ENCODE measurements at regions not wholly inside any gene's neighbourhood (a gene's known extent, or its start where the extent isn't known, plus 50 kb on each side); places are given as distances from the start of the nearest gene placed in this dataset.

- no peak for DNase-seq
These were observed 135.3 kb upstream of the TENM3 start for GRCh38 chr4:182107931-182108330.

- no peak for DNase-seq
These were observed 131.6 kb upstream of the TENM3 start for GRCh38 chr4:182111586-182111985.

- no peak for DNase-seq
These were observed 129.4 kb upstream of the TENM3 start for GRCh38 chr4:182113779-182114178.

- no peak for DNase-seq
These were observed 118.8 kb upstream of the TENM3 start for GRCh38 chr4:182124359-182124758.

- DNase-seq, result no peak
These were observed 117.1 kb upstream of the TENM3 start for GRCh38 chr4:182126096-182126495.

GRCh38 chr4:182126603-182127002 lies 116.6 kb upstream of the TENM3 start:
- no peak for DNase-seq

DNA sequence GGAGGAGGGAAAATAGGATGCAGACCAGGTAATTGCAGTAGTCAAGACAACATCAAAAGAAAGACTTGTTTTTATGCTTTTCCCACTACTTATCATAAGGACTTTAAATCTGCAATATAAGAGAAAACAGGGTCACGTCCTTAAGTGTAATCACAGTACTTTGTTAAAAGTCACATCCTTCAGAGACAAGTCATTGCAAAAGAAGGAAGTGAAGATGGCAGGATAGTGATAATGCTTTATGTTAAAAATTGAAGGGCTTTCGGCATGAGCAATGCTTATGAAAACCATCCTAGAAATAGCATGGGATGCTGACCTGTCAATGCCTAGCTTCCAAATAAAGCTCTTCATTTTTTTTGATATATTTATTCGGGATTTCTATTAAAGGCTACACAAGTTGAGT lies 110.2 kb upstream of the TENM3 start:
- no peak for DNase-seq

DNA sequence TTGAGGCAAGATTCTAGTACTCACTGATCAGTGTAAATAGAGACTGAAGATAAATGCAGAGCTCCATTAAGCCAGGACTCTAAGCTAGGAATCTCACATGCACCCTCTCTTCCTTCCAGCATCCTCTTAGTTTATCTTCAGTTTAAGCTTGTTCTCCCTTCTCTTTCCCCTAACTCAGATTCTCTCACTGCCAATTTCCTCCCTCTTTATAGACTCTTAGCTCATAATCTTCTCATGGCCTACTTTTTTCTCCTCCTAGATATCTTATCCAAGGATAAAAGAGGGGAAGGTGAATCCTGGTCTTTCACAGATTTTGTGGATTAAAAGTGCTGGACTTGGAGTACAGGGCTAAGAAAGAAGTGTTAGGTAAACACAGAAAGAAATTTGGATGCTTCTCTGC lies 108.9 kb upstream of the TENM3 start:
- DNase-seq, result no peak

DNA sequence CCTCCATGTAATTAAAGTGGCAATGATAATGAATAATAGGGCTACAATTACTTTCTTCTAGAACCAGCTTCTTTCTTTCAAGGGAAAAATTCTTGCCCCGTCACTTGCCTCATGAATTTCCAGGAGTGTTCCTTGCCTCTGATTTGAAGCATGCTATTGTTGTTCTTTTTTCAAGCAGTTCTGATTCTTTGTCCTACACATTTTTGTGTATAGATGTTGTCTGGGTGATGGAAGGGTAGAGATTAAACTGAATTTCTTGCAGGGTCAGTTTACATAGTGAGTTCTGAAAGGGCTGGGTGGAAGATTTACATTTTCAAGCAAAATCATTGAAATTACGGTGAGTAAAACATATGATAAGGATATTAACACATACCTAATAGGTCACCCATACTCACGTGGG lies 107.0 kb upstream of the TENM3 start:
- no peak for DNase-seq

GRCh38 chr4:182137343-182137742 lies 105.9 kb upstream of the TENM3 start:
- DNase-seq, result no peak

DNA sequence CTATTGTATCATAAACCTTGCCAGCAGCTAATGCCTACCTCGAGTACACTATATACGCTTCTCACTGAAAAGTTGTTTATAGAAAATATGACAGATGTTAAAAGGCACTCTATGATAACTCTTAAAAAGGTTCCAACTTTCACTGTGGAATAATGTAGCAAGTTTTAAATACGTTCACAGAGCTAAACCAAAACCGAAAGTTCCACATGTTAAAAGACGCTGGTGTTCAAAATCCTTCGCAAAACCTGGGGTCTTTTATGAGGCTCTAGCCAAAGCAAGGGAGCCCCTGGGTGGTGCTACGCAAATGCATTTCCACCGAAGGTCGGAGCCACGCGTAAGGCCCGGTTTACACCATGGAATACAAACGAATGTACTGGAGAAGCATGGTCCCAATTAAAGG lies 103.7 kb upstream of the TENM3 start:
- no peak for DNase-seq

DNA sequence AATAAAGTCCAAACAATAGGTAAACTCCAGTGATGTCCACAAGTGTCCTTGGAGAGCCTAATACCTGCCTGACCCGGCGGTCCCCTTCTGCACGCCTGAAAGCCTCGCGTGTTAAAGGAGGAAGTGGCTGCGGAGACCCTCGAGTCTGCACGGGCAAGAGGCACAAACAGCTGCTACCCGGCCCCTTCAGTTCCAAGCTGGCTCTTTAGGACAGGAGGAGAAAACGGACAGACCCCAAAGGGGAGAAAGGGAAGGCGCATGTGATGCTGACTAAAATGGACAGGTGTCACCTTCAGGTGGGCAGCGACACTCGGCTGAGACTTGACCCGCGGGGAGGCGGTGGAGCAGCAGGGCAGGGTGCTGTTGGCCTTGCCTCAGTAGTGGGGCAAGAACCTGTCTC lies 102.7 kb upstream of the TENM3 start:
- no peak for DNase-seq

- no peak for DNase-seq
These were observed 102.1 kb upstream of the TENM3 start for GRCh38 chr4:182141061-182141460.

GRCh38 chr4:182142176-182143085 lies 100.8 kb upstream of the TENM3 start:
- DNase-seq, result no peak

- DNase-seq, result no peak
These were observed 99.9 kb upstream of the TENM3 start for GRCh38 chr4:182143086-182143821.

DNA sequence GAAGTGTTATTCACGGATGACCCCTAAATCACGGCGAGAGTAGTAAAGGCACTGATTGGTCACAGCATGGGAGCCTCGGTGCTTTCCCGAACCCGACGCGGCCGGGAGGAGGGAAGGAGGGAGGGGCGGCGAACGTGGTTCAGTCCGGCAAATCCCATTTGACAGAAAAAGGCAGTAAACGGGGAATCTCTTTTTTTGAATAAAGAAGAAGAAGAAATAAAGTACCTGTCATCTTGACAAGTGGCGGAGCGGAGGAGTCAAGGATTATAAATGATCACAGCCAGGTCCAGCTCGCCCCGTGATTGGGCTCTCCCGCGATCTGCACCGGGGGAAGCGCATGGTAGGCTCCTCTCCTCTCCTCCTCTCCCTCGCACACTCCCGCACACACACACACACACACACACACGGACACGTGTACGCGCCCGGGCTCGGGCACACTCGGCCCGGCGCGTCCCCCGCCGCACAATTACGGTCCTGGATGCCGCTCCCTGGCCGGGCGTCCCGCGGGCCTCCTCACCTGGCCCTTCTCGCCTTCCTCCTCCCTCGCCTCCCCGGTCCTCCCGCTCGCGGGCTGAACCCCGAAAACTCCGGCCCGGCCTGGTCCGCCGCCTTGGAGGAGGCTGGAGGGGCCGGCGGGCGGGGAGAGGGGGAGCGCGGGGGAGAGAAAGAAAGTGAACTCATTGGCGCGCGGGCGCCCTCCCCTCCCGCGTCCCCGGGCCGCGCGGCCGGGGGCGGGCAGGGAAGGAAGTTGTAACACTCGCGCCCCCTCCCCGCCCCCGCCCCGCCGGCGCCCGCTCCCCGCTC lies 99.2 kb upstream of the TENM3 start:
- DNase-seq, result no peak

GRCh38 chr4:182144626-182145333 lies 98.4 kb upstream of the TENM3 start:
- DNase-seq, result no peak

GRCh38 chr4:182145334-182145905 lies 97.8 kb upstream of the TENM3 start:
- no peak for DNase-seq

- DNase-seq, result no peak
These were observed 95.8 kb upstream of the TENM3 start for GRCh38 chr4:182147391-182147790.

DNA sequence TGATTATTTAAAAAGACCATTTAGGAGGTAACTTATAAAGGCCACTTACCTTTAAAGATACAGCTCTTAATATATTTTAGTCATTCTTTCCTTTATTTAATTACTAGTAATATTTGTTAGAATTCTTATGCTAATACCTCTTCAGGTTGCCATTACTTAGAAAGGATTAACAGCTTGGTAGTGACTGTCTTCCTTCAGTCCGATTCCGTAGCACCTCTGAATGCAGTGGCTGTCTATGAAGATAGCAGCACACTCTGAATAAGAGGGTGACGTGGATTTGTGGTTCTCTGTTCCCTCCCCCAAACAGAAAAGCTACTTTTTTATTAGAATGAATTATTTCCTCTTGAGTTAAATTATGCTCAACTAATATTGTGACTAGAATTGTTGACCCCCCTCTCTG lies 92.6 kb upstream of the TENM3 start:
- DNase-seq, result no peak

DNA sequence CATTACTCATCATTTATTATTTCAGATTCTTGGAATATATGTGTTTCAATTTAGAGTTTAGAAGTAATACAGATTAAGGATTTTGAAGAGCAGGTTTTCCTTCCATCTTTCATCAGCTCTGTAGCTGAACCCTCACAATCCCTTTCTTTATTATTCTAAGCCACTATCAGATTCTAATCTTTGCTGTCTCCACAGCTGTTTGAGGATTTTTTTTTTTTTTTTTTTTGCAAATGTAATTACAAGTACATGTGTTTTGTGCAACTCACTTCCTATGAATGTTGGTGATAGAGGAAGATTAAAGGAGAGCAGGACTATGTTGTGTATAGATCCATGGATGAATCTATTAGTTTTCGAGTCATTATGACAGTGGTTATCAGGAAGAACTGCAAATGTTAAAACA lies 87.4 kb upstream of the TENM3 start:
- no peak for DNase-seq

- DNase-seq, result no peak
These were observed 80.0 kb upstream of the TENM3 start for GRCh38 chr4:182163180-182163579.
